GM21717 (cell line): ENCODE measurements at regions not wholly inside any gene's neighbourhood (a gene's known extent, or its start where the extent isn't known, plus 50 kb on each side); places are given as distances from the start of the nearest gene placed in this dataset.

Source experiments
- ATAC-seq: cut with Tn5 transposase; IDR thresholded peaks from one replicate; pipeline ENCODE4 v1.9.1; 2021; ENCODE audit warnings: mild to moderate bottlenecking, moderate library complexity; ENCODE audit not compliant: unreplicated experiment

GRCh38 chr10:124305131-124305530 lies 113.6 kb downstream of the OAT start:
- ATAC-seq, result no peak

- ATAC-seq, result no peak
Measured at GRCh38 chr10:124303662-124304418, 114.9 kb downstream of the OAT start.

GRCh38 chr10:124302951-124303505 lies 115.7 kb downstream of the OAT start:
- no peak for ATAC-seq

GRCh38 chr10:124301736-124302135 lies 117.0 kb downstream of the OAT start:
- no peak for ATAC-seq

- ATAC-seq, result no peak
Measured at GRCh38 chr10:124300735-124301134, 118.0 kb downstream of the OAT start.

GRCh38 chr10:124300224-124300623 lies 118.5 kb downstream of the OAT start:
- no peak for ATAC-seq

- no peak for ATAC-seq
Measured at GRCh38 chr10:124299696-124300095, 119.0 kb downstream of the OAT start.

GRCh38 chr10:124298891-124299290 lies 119.8 kb downstream of the OAT start:
- no peak for ATAC-seq

GRCh38 chr10:124296813-124297788 lies 121.6 kb downstream of the OAT start:
- ATAC-seq, result no peak

- ATAC-seq, result no peak
Measured at GRCh38 chr10:124296121-124296812, 122.5 kb downstream of the OAT start.

GRCh38 chr10:124294811-124295770 lies 123.6 kb downstream of the OAT start:
- no peak for ATAC-seq

GRCh38 chr10:124293616-124294449 lies 124.9 kb downstream of the OAT start:
- ATAC-seq, result no peak

- ATAC-seq, result no peak
Measured at GRCh38 chr10:124292911-124293615, 125.7 kb downstream of the OAT start.

- ATAC-seq, result no peak
Measured at GRCh38 chr10:124291001-124291701, 127.6 kb downstream of the OAT start.

- no peak for ATAC-seq
Measured at GRCh38 chr10:124289851-124290795, 128.6 kb downstream of the OAT start.
